ENCODE measurements at regions not wholly inside any gene's neighbourhood (a gene's known extent, or its start where the extent isn't known, plus 50 kb on each side); places are given as distances from the start of the nearest gene placed in this dataset.

DNA sequence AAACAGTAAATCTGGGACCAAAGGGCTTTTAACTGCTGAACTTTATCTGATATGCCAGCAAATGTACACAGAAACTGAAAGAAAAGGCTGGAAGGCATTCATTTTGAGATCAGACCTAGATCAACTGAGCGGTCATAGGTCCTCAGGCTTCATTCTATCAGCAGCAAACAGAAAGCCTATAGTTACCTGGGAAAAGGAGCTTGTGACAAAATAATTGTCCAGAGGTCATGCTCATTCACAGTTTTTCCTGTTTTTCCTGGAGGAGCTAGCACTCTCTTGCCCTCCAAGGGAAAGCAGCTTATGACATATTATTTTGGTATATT is 320.2 kb downstream of the AHR start:
- Histone ChIP-seq H3K36me3 (ENCODE audit: insufficient read depth, low read length) (no peaks in the 10 kb centered on the region), H3K27ac (ENCODE audit: low read depth, low read length) (no peak overlapping the region), H3K27me3 (ENCODE audit: insufficient read depth, low read length) (no peaks in the 10 kb centered on the region), H3K4me2 (ENCODE audit: insufficient read depth, low read length) (no peak overlapping the region), H3K4me3 (ENCODE audit: insufficient read depth, low read length) (no peak overlapping the region), H3K9me3 (ENCODE audit: low read depth, low read length) (no peaks in the 10 kb centered on the region), H3K79me2 (ENCODE audit: insufficient read depth, low read length) (no peaks in the 10 kb centered on the region), H2AFZ (ENCODE audit: low read length) (no peak overlapping the region), H4K20me1 (ENCODE audit: insufficient read depth, low read length) (no peaks in the 10 kb centered on the region), H3K4me1 (ENCODE audit: insufficient read depth, low read length) (peaks cover 3% of the 10 kb centered on the region)
- no peak for DNase-seq (ENCODE audit: insufficient read length, low spot score, missing footprints)
- TF ChIP-seq, protein P1, sequence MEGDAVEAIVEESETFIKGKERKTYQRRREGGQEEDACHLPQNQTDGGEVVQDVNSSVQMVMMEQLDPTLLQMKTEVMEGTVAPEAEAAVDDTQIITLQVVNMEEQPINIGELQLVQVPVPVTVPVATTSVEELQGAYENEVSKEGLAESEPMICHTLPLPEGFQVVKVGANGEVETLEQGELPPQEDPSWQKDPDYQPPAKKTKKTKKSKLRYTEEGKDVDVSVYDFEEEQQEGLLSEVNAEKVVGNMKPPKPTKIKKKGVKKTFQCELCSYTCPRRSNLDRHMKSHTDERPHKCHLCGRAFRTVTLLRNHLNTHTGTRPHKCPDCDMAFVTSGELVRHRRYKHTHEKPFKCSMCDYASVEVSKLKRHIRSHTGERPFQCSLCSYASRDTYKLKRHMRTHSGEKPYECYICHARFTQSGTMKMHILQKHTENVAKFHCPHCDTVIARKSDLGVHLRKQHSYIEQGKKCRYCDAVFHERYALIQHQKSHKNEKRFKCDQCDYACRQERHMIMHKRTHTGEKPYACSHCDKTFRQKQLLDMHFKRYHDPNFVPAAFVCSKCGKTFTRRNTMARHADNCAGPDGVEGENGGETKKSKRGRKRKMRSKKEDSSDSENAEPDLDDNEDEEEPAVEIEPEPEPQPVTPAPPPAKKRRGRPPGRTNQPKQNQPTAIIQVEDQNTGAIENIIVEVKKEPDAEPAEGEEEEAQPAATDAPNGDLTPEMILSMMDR (IDR thresholded peaks at IDR 0.05; ENCODE audit: extremely low read depth, low read depth, low read length): no peak

DNA sequence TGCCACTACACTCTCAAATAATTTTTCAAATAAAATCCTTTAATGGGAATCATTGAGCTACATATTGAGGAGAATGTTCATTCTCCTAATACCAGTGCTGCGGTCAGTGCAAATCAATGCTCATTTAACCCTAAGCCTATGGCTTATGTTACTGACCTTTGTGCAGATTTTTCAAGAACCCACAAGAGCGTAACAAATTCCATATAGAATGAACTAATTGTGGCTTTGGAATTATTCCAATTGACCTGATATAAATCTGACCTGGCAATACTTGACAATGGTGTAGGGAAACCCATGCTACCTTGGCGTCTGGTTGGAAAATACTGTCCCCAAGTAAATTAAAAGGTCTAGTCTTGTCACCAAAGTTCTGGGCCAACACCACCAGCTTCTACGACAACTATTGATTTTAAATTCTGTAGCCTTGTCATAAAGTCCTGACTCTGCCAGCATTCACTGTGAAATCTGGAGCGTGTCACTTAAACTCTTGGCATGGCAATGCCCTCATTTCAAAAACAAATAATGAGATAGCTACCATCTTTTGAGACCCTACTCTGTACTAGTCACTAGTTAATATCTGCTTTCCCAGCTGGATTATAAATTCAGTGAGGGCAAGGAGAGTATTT is 320.9 kb downstream of the AHR start:
- Histone ChIP-seq H3K27me3 (ENCODE audit: insufficient read depth, low read length) (no peaks in the 10 kb centered on the region), H3K4me2 (ENCODE audit: insufficient read depth, low read length) (no peak overlapping the region), H3K36me3 (ENCODE audit: insufficient read depth, low read length) (no peaks in the 10 kb centered on the region), H3K4me1 (ENCODE audit: insufficient read depth, low read length) (peaks cover 10% of the 10 kb centered on the region), H3K9me3 (ENCODE audit: low read depth, low read length) (no peaks in the 10 kb centered on the region), H3K4me3 (ENCODE audit: insufficient read depth, low read length) (no peak overlapping the region), H3K27ac (ENCODE audit: low read depth, low read length) (no peak overlapping the region), H2AFZ (ENCODE audit: low read length) (no peak overlapping the region), H4K20me1 (ENCODE audit: insufficient read depth, low read length) (no peaks in the 10 kb centered on the region), H3K79me2 (ENCODE audit: insufficient read depth, low read length) (no peaks in the 10 kb centered on the region)
- DNase-seq (ENCODE audit: insufficient read length, low spot score, missing footprints): no peak
- TF ChIP-seq, protein P1 (IDR thresholded peaks at IDR 0.05; ENCODE audit: extremely low read depth, low read depth, low read length): no peak

DNA sequence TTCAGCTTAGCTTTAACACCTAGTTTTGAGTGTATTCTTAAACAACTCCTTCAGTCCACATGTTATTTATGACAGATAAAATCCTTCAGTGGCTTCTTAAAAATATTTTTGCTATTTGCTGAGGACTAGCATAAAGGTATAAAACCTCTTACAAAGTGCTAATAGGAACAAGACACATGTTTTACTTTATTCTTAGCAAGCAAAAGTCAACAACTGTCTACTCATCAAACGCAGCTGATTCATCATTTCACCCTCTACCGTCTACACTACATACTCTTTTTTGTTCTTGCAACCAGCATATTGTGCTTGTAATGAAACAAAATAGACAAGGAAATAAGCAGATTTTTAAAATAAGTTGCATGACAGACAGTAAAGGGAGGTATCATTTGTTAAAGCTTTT is 319.7 kb downstream of the SNX13 start:
- H3K79me2 ChIP-seq (ENCODE audit: insufficient read depth, low read length): no peaks in the 10 kb centered on the region
- H3K4me3 ChIP-seq (ENCODE audit: insufficient read depth, low read length): no peak overlapping the region
- no peaks in the 10 kb centered on the region for H3K27me3 ChIP-seq (ENCODE audit: insufficient read depth, low read length)
- H3K9me3 ChIP-seq (ENCODE audit: low read depth, low read length): no peaks in the 10 kb centered on the region
- no peak overlapping the region for H3K27ac ChIP-seq (ENCODE audit: low read depth, low read length)
- DNase-seq (ENCODE audit: insufficient read length, low spot score, missing footprints): no peak
- no peaks in the 10 kb centered on the region for H4K20me1 ChIP-seq (ENCODE audit: insufficient read depth, low read length)
- H3K4me2 ChIP-seq (ENCODE audit: insufficient read depth, low read length): no peak overlapping the region
- H3K4me1 ChIP-seq (ENCODE audit: insufficient read depth, low read length): peaks cover 22% of the 10 kb centered on the region
- TF ChIP-seq, protein P1 (IDR thresholded peaks at IDR 0.05; ENCODE audit: extremely low read depth, low read depth, low read length): no peak
- H2AFZ ChIP-seq (ENCODE audit: low read length): peak overlapping the region; percentile 27
- no peaks in the 10 kb centered on the region for H3K36me3 ChIP-seq (ENCODE audit: insufficient read depth, low read length)

DNA sequence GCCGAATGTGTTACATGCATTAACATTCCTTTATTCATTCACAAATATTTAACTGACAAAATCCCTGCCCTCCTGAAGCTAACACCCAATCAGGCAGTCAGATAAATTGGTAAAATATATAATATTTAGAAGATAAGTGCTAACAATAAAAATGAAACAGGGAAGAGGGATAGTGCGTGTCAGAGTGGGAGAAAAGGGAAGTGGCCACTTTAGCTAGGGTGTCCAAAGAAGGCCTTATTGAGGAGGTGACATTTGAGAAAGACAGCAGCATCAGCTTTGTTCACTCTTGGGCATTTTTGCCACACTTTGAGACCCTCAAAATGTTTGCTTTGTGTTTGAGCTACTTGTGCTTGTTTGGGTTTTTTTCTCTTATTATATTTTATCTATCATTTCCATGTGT is 317.8 kb downstream of the SNX13 start:
- Histone ChIP-seq H3K27ac (ENCODE audit: low read depth, low read length) (no peak overlapping the region), H3K4me1 (ENCODE audit: insufficient read depth, low read length) (peaks cover 27% of the 10 kb centered on the region), H3K27me3 (ENCODE audit: insufficient read depth, low read length) (no peaks in the 10 kb centered on the region), H2AFZ (ENCODE audit: low read length) (no peak overlapping the region), H3K4me2 (ENCODE audit: insufficient read depth, low read length) (no peak overlapping the region), H3K79me2 (ENCODE audit: insufficient read depth, low read length) (no peaks in the 10 kb centered on the region), H3K4me3 (ENCODE audit: insufficient read depth, low read length) (no peak overlapping the region), H3K36me3 (ENCODE audit: insufficient read depth, low read length) (no peaks in the 10 kb centered on the region), H4K20me1 (ENCODE audit: insufficient read depth, low read length) (no peaks in the 10 kb centered on the region), H3K9me3 (ENCODE audit: low read depth, low read length) (no peaks in the 10 kb centered on the region)
- TF ChIP-seq, protein P1 (IDR thresholded peaks at IDR 0.05; ENCODE audit: extremely low read depth, low read depth, low read length): no peak
- DNase-seq (ENCODE audit: insufficient read length, low spot score, missing footprints): no peak
